ENCODE measurements at regions not wholly inside any gene's neighbourhood (a gene's known extent, or its start where the extent isn't known, plus 50 kb on each side); places are given as distances from the start of the nearest gene placed in this dataset.

DNA sequence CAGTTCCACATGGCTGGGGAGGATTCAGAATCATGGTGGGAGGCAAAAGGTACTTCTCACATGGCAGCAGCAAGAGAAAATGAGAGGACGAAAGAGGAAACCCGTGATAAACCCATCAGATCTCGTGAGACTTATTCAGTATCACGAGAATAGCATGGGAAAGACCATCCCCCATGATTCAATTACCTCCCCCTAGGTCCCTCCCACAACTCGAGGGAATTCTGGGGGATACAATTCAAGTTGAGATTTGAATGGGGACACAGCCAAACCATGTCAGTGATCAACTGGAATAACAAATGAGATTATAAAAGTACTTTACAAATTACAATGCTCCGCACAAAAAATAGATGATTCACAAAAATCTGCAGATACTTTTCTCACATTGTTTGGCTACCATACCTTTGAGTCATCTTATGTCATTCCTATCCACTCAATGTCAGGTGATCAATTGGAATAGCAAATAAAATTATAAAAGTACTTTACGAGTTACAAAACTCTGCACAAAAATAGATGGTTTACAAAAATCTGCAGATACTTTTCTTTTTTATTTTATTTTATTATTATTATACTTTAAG, 338.9 kb downstream of the C12orf50 start:
- peaks cover 2% of the 10 kb centered on the region for H3K9me3 Mint-ChIP-seq (ENCODE audit: insufficient read depth)
- Histone ChIP-seq H3K79me2 (ENCODE audit: control insufficient read depth, insufficient read depth, low read length) (no peaks in the 10 kb centered on the region), H3K36me3 (replicated peaks in 1 of 2; ENCODE audit: control extremely low read depth in 1 of 2, control insufficient read depth in 1 of 2, extremely low read depth in 1 of 2, insufficient read depth in 2 of 2, low read length in 1 of 2) (no peaks in the 10 kb centered on the region), H3K27ac (ENCODE audit: low read length in 2 of 2) (no peak overlapping the region), H3K4me2 (replicated peaks; ENCODE audit: low read depth, low read length, poor library complexity, severe bottlenecking) (no peak overlapping the region), H4K20me1 (ENCODE audit: control insufficient read depth, insufficient read depth, low read length, poor library complexity, severe bottlenecking) (no peaks in the 10 kb centered on the region), H2AFZ (ENCODE audit: insufficient read depth, low read depth, low read length, poor library complexity, severe bottlenecking) (no peak overlapping the region), H3K27me3 (replicated peaks in 1 of 4; ENCODE audit: control extremely low read depth in 1 of 4, control insufficient read depth in 3 of 4, insufficient read depth in 4 of 4, low read length in 3 of 4) (no peaks in the 10 kb centered on the region), H3K4me3 (ENCODE audit: control extremely low read depth in 1 of 5, extremely low read depth in 1 of 5, insufficient read depth in 1 of 5, low read depth in 2 of 5, low read length in 4 of 5) (no peak overlapping the region), H3K9ac (ENCODE audit: low read length) (no peak overlapping the region), H3K9me3 (ENCODE audit: control extremely low read depth in 1 of 3, control insufficient read depth in 2 of 3, insufficient read depth in 1 of 3, low read length in 2 of 3) (no peaks in the 10 kb centered on the region), H3K4me1 (ENCODE audit: control insufficient read depth in 2 of 2, insufficient read depth in 2 of 2, low read length in 2 of 2) (no peaks in the 10 kb centered on the region)
- DNase-seq (no peak), ATAC-seq (ENCODE audit: low read depth) (no peak)
- TF ChIP-seq EZH2 (IDR thresholded peaks at IDR 0.05; ENCODE audit: borderline replicate concordance, insufficient read depth, low read depth, low read length, poor library complexity, severe bottlenecking): no peak
- CTCF ChIA-PET: no interaction called here
- WGBS (ENCODE audit: insufficient coverage): no CpG with 5 or more reads among the region's 7 CpGs
- POLR2A ChIA-PET: no interaction called here
- intact Hi-C loops (cut with micrococcal nuclease): no loop called here
- H3K4me3 Mint-ChIP-seq: no peak overlapping the region
- H3K27ac Mint-ChIP-seq: no peak overlapping the region
- H3K27me3 Mint-ChIP-seq: no peaks in the 10 kb centered on the region
- no peaks in the 10 kb centered on the region for H3K4me1 Mint-ChIP-seq

DNA sequence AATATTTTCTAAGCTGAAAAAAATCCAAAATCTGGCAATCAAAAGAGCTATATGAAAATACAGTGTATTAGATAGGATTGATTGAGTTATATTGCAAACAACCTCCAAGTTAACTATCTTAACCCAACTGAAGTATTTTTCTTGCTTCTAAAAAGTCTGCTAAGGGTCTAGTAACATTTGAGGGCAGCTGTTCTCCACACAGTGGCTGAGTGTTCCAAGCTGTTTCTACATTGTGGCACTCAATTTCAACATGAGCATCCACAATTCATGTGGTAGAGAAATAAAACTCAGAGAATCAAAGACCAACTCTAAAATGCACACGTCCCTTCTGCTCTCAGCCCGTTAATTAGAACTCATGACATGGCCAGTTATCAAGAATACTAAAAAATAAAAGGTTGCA, 340.0 kb downstream of the C12orf50 start:
- ChIA-PET POLR2A (no interaction called here), CTCF (no interaction called here)
- no peaks in the 10 kb centered on the region for H3K27me3 Mint-ChIP-seq
- H3K27ac ChIP-seq (ENCODE audit: low read length in 2 of 2): no peak overlapping the region
- ATAC-seq (ENCODE audit: low read depth): no peak
- H3K4me1 ChIP-seq (ENCODE audit: control insufficient read depth in 2 of 2, insufficient read depth in 2 of 2, low read length in 2 of 2): no peaks in the 10 kb centered on the region
- peaks cover 2% of the 10 kb centered on the region for H3K9me3 Mint-ChIP-seq (ENCODE audit: insufficient read depth)
- no peaks in the 10 kb centered on the region for H4K20me1 ChIP-seq (ENCODE audit: control insufficient read depth, insufficient read depth, low read length, poor library complexity, severe bottlenecking)
- no peak overlapping the region for H3K4me3 ChIP-seq (ENCODE audit: control extremely low read depth in 1 of 5, extremely low read depth in 1 of 5, insufficient read depth in 1 of 5, low read depth in 2 of 5, low read length in 4 of 5)
- H3K9ac ChIP-seq (ENCODE audit: low read length): no peak overlapping the region
- H3K4me3 Mint-ChIP-seq: no peak overlapping the region
- WGBS (ENCODE audit: insufficient coverage): no CpG with 5 or more reads among the region's 2 CpGs
- no peak overlapping the region for H3K4me2 ChIP-seq (replicated peaks; ENCODE audit: low read depth, low read length, poor library complexity, severe bottlenecking)
- H3K79me2 ChIP-seq (ENCODE audit: control insufficient read depth, insufficient read depth, low read length): no peaks in the 10 kb centered on the region
- H2AFZ ChIP-seq (ENCODE audit: insufficient read depth, low read depth, low read length, poor library complexity, severe bottlenecking): no peak overlapping the region
- H3K27ac Mint-ChIP-seq: no peak overlapping the region
- TF ChIP-seq, protein P1, sequence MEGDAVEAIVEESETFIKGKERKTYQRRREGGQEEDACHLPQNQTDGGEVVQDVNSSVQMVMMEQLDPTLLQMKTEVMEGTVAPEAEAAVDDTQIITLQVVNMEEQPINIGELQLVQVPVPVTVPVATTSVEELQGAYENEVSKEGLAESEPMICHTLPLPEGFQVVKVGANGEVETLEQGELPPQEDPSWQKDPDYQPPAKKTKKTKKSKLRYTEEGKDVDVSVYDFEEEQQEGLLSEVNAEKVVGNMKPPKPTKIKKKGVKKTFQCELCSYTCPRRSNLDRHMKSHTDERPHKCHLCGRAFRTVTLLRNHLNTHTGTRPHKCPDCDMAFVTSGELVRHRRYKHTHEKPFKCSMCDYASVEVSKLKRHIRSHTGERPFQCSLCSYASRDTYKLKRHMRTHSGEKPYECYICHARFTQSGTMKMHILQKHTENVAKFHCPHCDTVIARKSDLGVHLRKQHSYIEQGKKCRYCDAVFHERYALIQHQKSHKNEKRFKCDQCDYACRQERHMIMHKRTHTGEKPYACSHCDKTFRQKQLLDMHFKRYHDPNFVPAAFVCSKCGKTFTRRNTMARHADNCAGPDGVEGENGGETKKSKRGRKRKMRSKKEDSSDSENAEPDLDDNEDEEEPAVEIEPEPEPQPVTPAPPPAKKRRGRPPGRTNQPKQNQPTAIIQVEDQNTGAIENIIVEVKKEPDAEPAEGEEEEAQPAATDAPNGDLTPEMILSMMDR (IDR thresholded peaks at IDR 0.05): no peak
- no peak for TF ChIP-seq EZH2 (IDR thresholded peaks at IDR 0.05; ENCODE audit: borderline replicate concordance, insufficient read depth, low read depth, low read length, poor library complexity, severe bottlenecking)
- H3K36me3 ChIP-seq (replicated peaks in 1 of 2; ENCODE audit: control extremely low read depth in 1 of 2, control insufficient read depth in 1 of 2, extremely low read depth in 1 of 2, insufficient read depth in 2 of 2, low read length in 1 of 2): no peaks in the 10 kb centered on the region
- intact Hi-C loops (cut with micrococcal nuclease): no loop called here
- no peak for DNase-seq
- H3K27me3 ChIP-seq (replicated peaks in 1 of 4; ENCODE audit: control extremely low read depth in 1 of 4, control insufficient read depth in 3 of 4, insufficient read depth in 4 of 4, low read length in 3 of 4): no peaks in the 10 kb centered on the region
- H3K9me3 ChIP-seq (ENCODE audit: control extremely low read depth in 1 of 3, control insufficient read depth in 2 of 3, insufficient read depth in 1 of 3, low read length in 2 of 3): no peaks in the 10 kb centered on the region
- H3K4me1 Mint-ChIP-seq: no peaks in the 10 kb centered on the region

Data from B cell (primary cell).